RCC 7860 (cell line): ENCODE measurements at regions not wholly inside any gene's neighbourhood (a gene's known extent, or its start where the extent isn't known, plus 50 kb on each side); places are given as distances from the start of the nearest gene placed in this dataset.

Experiments
- DNase-seq: peaks from one replicate; pipeline ENCODE4 v3.0.0-alpha.2; 2015; ENCODE audit warnings: low spot score
- FAIRE-seq: peaks from 2 replicates; lab custom pipeline; 2012; peaks lifted over from hg19 to GRCh38; lab: Jason Lieb, UNC

- FAIRE-seq (no peak), DNase-seq (no peak)
Observed at GRCh38 chr1:47624531-47624930, 186.7 kb downstream of the FOXD2 start.

GRCh38 chr1:47627016-47627415 is 189.2 kb downstream of the FOXD2 start:
- FAIRE-seq (no peak), DNase-seq (no peak)

- DNase-seq (no peak), FAIRE-seq (no peak)
Observed at GRCh38 chr1:47627471-47628370, 189.9 kb downstream of the FOXD2 start.

- FAIRE-seq (no peak), DNase-seq (no peak)
Observed at GRCh38 chr1:47629201-47629600, 191.4 kb downstream of the FOXD2 start.

- no peak for DNase-seq
Observed at GRCh38 chr1:47630346-47630745, 192.5 kb downstream of the FOXD2 start.

GRCh38 chr1:47631411-47631995 is 193.7 kb downstream of the FOXD2 start:
- FAIRE-seq = no peak

More at GRCh38 chr1:47630346-47630745, 192.5 kb downstream of the FOXD2 start:
- no peak for FAIRE-seq

GRCh38 chr1:47635111-47635510 is 197.3 kb downstream of the FOXD2 start:
- DNase-seq (no peak), FAIRE-seq (no peak)

More at GRCh38 chr1:47631411-47631995, 193.7 kb downstream of the FOXD2 start:
- no peak for DNase-seq

GRCh38 chr1:47635597-47635996 is 197.8 kb downstream of the FOXD2 start:
- FAIRE-seq = no peak
- DNase-seq = no peak

- FAIRE-seq = no peak
- peak; percentile 8 for DNase-seq
Observed at GRCh38 chr1:47637111-47637685, 199.4 kb downstream of the FOXD2 start.

GRCh38 chr1:47638240-47638639 is 200.4 kb downstream of the FOXD2 start:
- DNase-seq (no peak), FAIRE-seq (no peak)

- FAIRE-seq (no peak), DNase-seq (no peak)
Observed at GRCh38 chr1:47638713-47639112, 200.9 kb downstream of the FOXD2 start.

- FAIRE-seq = no peak
- DNase-seq = no peak
Observed at GRCh38 chr1:47643306-47644211, 205.7 kb downstream of the FOXD2 start.

GRCh38 chr1:47644212-47644573 is 206.3 kb downstream of the FOXD2 start:
- DNase-seq (no peak), FAIRE-seq (no peak)

GRCh38 chr1:47645151-47645550 is 207.3 kb downstream of the FOXD2 start:
- DNase-seq (no peak), FAIRE-seq (no peak)

GRCh38 chr1:47646676-47647075 is 208.8 kb downstream of the FOXD2 start:
- DNase-seq (no peak), FAIRE-seq (no peak)

GRCh38 chr1:47647327-47647845 is 209.5 kb downstream of the FOXD2 start:
- DNase-seq (no peak), FAIRE-seq (no peak)

- peak; percentile 98 for DNase-seq
- FAIRE-seq = peak; percentile 96
Observed at GRCh38 chr1:47650205-47650604, 212.4 kb downstream of the FOXD2 start.

GRCh38 chr1:47650611-47651010 is 212.8 kb downstream of the FOXD2 start:
- DNase-seq (no peak), FAIRE-seq (no peak)

GRCh38 chr1:47651311-47652089 is 213.7 kb downstream of the FOXD2 start:
- DNase-seq = no peak

More at GRCh38 chr1:47651311-47652089, 213.7 kb downstream of the FOXD2 start:
- no peak for FAIRE-seq
